H1 (cell line): ENCODE measurements at regions not wholly inside any gene's neighbourhood (a gene's known extent, or its start where the extent isn't known, plus 50 kb on each side); places are given as distances from the start of the nearest gene placed in this dataset.

Source experiments
- ATF3 ChIP-seq: IDR thresholded peaks from 2 replicates; pipeline ENCODE4 v1.6.1; 2011; ENCODE audit warnings: low read depth, mild to moderate bottlenecking, low read length; ENCODE audit not compliant: insufficient read depth
- TF ChIP-seq, protein P1 (sequence below): IDR thresholded peaks from 2 replicates; pipeline ENCODE4 v1.6.1; 2011; ENCODE audit warnings: low read length, improper control_type of control experiment
- TF ChIP-seq, protein P2 (sequence below), 3 experiments: IDR thresholded peaks; 1 replicate in 2 of 3; 2 replicates in 1 of 3; pipeline versions ENCODE4 v1.5.1 to v1.6.1; 2011; ENCODE audit warnings: low read length in 3 of 3, mild to moderate bottlenecking in 3 of 3, inconsistent platforms in 2 of 3, low read depth in 1 of 3, moderate library complexity in 1 of 3; ENCODE audit not compliant: insufficient read depth in 1 of 3; ENCODE audit errors: control extremely low read depth in 1 of 3

GRCh38 chr4:156606554-156607477 lies 364.8 kb downstream of the PDGFC start:
- TF ChIP-seq, protein P1, sequence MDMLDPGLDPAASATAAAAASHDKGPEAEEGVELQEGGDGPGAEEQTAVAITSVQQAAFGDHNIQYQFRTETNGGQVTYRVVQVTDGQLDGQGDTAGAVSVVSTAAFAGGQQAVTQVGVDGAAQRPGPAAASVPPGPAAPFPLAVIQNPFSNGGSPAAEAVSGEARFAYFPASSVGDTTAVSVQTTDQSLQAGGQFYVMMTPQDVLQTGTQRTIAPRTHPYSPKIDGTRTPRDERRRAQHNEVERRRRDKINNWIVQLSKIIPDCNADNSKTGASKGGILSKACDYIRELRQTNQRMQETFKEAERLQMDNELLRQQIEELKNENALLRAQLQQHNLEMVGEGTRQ, result no peak
- no peak for TF ChIP-seq ATF3
- TF ChIP-seq, protein P2, sequence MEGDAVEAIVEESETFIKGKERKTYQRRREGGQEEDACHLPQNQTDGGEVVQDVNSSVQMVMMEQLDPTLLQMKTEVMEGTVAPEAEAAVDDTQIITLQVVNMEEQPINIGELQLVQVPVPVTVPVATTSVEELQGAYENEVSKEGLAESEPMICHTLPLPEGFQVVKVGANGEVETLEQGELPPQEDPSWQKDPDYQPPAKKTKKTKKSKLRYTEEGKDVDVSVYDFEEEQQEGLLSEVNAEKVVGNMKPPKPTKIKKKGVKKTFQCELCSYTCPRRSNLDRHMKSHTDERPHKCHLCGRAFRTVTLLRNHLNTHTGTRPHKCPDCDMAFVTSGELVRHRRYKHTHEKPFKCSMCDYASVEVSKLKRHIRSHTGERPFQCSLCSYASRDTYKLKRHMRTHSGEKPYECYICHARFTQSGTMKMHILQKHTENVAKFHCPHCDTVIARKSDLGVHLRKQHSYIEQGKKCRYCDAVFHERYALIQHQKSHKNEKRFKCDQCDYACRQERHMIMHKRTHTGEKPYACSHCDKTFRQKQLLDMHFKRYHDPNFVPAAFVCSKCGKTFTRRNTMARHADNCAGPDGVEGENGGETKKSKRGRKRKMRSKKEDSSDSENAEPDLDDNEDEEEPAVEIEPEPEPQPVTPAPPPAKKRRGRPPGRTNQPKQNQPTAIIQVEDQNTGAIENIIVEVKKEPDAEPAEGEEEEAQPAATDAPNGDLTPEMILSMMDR (IDR thresholded peaks at IDR 0.05; ENCODE audit: control extremely low read depth in 1 of 3, insufficient read depth in 1 of 3, low read depth in 1 of 3, low read length in 3 of 3), result no peak
